ENCODE measurements at regions not wholly inside any gene's neighbourhood (a gene's known extent, or its start where the extent isn't known, plus 50 kb on each side); places are given as distances from the start of the nearest gene placed in this dataset.

- no peak for DNase-seq
These were observed 146.4 kb upstream of the GGTLC1 start for GRCh38 chr20:24134930-24135329.

- DNase-seq: no peak
These were observed 145.7 kb upstream of the GGTLC1 start for GRCh38 chr20:24134284-24134683.

- DNase-seq: no peak
These were observed 143.7 kb upstream of the GGTLC1 start for GRCh38 chr20:24132246-24132645.

- no peak for DNase-seq
These were observed 143.1 kb upstream of the GGTLC1 start for GRCh38 chr20:24131684-24132083.

- DNase-seq: no peak
These were observed 142.7 kb upstream of the GGTLC1 start for GRCh38 chr20:24131281-24131680.

- no peak for DNase-seq
These were observed 141.1 kb upstream of the GGTLC1 start for GRCh38 chr20:24129641-24130040.

GRCh38 chr20:24124951-24125650 lies 136.5 kb upstream of the GGTLC1 start:
- no peak for DNase-seq

GRCh38 chr20:24124003-24124402 lies 135.4 kb upstream of the GGTLC1 start:
- DNase-seq: no peak

- DNase-seq: no peak
These were observed 130.0 kb upstream of the GGTLC1 start for GRCh38 chr20:24118441-24119175.

GRCh38 chr20:24118034-24118433 lies 129.5 kb upstream of the GGTLC1 start:
- DNase-seq: no peak

GRCh38 chr20:24117383-24117782 lies 128.8 kb upstream of the GGTLC1 start:
- no peak for DNase-seq

GRCh38 chr20:24116611-24117010 lies 128.0 kb upstream of the GGTLC1 start:
- no peak for DNase-seq

- no peak for DNase-seq
These were observed 123.8 kb upstream of the GGTLC1 start for GRCh38 chr20:24112360-24112759.

GRCh38 chr20:24111858-24112257 lies 123.3 kb upstream of the GGTLC1 start:
- no peak for DNase-seq

- no peak for DNase-seq
These were observed 121.0 kb upstream of the GGTLC1 start for GRCh38 chr20:24109537-24109936.

GRCh38 chr20:24109008-24109407 lies 120.4 kb upstream of the GGTLC1 start:
- DNase-seq: no peak

GRCh38 chr20:24108581-24108980 lies 120.0 kb upstream of the GGTLC1 start:
- DNase-seq: no peak

GRCh38 chr20:24106801-24107445 lies 118.3 kb upstream of the GGTLC1 start:
- no peak for DNase-seq

- DNase-seq: no peak
These were observed 117.7 kb upstream of the GGTLC1 start for GRCh38 chr20:24106150-24106800.

GRCh38 chr20:24102749-24103333 lies 114.3 kb upstream of the GGTLC1 start:
- no peak for DNase-seq

GRCh38 chr20:24102290-24102689 lies 113.7 kb upstream of the GGTLC1 start:
- no peak for DNase-seq

- DNase-seq: no peak
These were observed 111.9 kb upstream of the GGTLC1 start for GRCh38 chr20:24100370-24101011.

- DNase-seq: no peak
These were observed 110.3 kb upstream of the GGTLC1 start for GRCh38 chr20:24098886-24099285.

All from NCI-H2107 (cell line).